ENCODE measurements at regions not wholly inside any gene's neighbourhood (a gene's known extent, or its start where the extent isn't known, plus 50 kb on each side); places are given as distances from the start of the nearest gene placed in this dataset.

- H3K36me3 ChIP-seq (ENCODE audit: insufficient read depth, low read length), result no peaks in the 10 kb centered on the region
- no peaks in the 10 kb centered on the region for H3K27me3 ChIP-seq (ENCODE audit: control insufficient read depth, insufficient read depth, low read length)
- no peaks in the 10 kb centered on the region for H3K4me1 ChIP-seq (ENCODE audit: control insufficient read depth, insufficient read depth, low read length)
- no peak overlapping the region for H3K9ac ChIP-seq (ENCODE audit: low read depth, low read length)
- H3K4me2 ChIP-seq (ENCODE audit: low read length), result no peak overlapping the region
- no peak overlapping the region for H3K4me3 ChIP-seq (ENCODE audit: low read length)
- no peaks in the 10 kb centered on the region for H3K9me3 ChIP-seq (replicated peaks; ENCODE audit: low read length)
Observed at GRCh38 chr4:155071962-155072361, 136.5 kb upstream of the NPY2R start.

GRCh38 chr4:155072417-155072816, 136.0 kb upstream of the NPY2R start:
- no peak overlapping the region for H3K4me3 ChIP-seq (ENCODE audit: low read length)
- H3K9me3 ChIP-seq (replicated peaks; ENCODE audit: low read length), result no peaks in the 10 kb centered on the region
- no peaks in the 10 kb centered on the region for H3K27me3 ChIP-seq (ENCODE audit: control insufficient read depth, insufficient read depth, low read length)
- H3K4me2 ChIP-seq (ENCODE audit: low read length), result no peak overlapping the region
- no peaks in the 10 kb centered on the region for H3K36me3 ChIP-seq (ENCODE audit: insufficient read depth, low read length)
- no peak overlapping the region for H3K9ac ChIP-seq (ENCODE audit: low read depth, low read length)
- H3K4me1 ChIP-seq (ENCODE audit: control insufficient read depth, insufficient read depth, low read length), result no peaks in the 10 kb centered on the region

- Histone ChIP-seq H3K4me2 (ENCODE audit: low read length) (no peak overlapping the region), H3K4me3 (ENCODE audit: low read length) (no peak overlapping the region), H3K4me1 (ENCODE audit: control insufficient read depth, insufficient read depth, low read length) (no peaks in the 10 kb centered on the region), H3K27me3 (ENCODE audit: control insufficient read depth, insufficient read depth, low read length) (no peaks in the 10 kb centered on the region), H3K36me3 (ENCODE audit: insufficient read depth, low read length) (no peaks in the 10 kb centered on the region), H3K9ac (ENCODE audit: low read depth, low read length) (no peak overlapping the region), H3K9me3 (replicated peaks; ENCODE audit: low read length) (no peaks in the 10 kb centered on the region)
Observed at GRCh38 chr4:155073852-155074251, 134.6 kb upstream of the NPY2R start.

- Histone ChIP-seq H3K27me3 (ENCODE audit: control insufficient read depth, insufficient read depth, low read length) (no peaks in the 10 kb centered on the region), H3K36me3 (ENCODE audit: insufficient read depth, low read length) (no peaks in the 10 kb centered on the region), H3K4me1 (ENCODE audit: control insufficient read depth, insufficient read depth, low read length) (peaks cover 12% of the 10 kb centered on the region), H3K9ac (ENCODE audit: low read depth, low read length) (no peak overlapping the region), H3K4me3 (ENCODE audit: low read length) (no peak overlapping the region), H3K4me2 (ENCODE audit: low read length) (no peak overlapping the region), H3K9me3 (replicated peaks; ENCODE audit: low read length) (no peaks in the 10 kb centered on the region)
Observed at GRCh38 chr4:155076256-155076785, 132.1 kb upstream of the NPY2R start.

- Histone ChIP-seq H3K4me1 (ENCODE audit: control insufficient read depth, insufficient read depth, low read length) (peaks cover 12% of the 10 kb centered on the region), H3K36me3 (ENCODE audit: insufficient read depth, low read length) (no peaks in the 10 kb centered on the region), H3K4me2 (ENCODE audit: low read length) (no peak overlapping the region), H3K27me3 (ENCODE audit: control insufficient read depth, insufficient read depth, low read length) (no peaks in the 10 kb centered on the region), H3K9me3 (replicated peaks; ENCODE audit: low read length) (no peaks in the 10 kb centered on the region), H3K9ac (ENCODE audit: low read depth, low read length) (no peak overlapping the region), H3K4me3 (ENCODE audit: low read length) (no peak overlapping the region)
Observed at GRCh38 chr4:155077452-155078229, 130.8 kb upstream of the NPY2R start.

- Histone ChIP-seq H3K9ac (ENCODE audit: low read depth, low read length) (no peak overlapping the region), H3K36me3 (ENCODE audit: insufficient read depth, low read length) (no peaks in the 10 kb centered on the region), H3K4me1 (ENCODE audit: control insufficient read depth, insufficient read depth, low read length) (peaks cover 12% of the 10 kb centered on the region), H3K9me3 (replicated peaks; ENCODE audit: low read length) (no peaks in the 10 kb centered on the region), H3K4me2 (ENCODE audit: low read length) (peak overlapping the region; percentile 9), H3K27me3 (ENCODE audit: control insufficient read depth, insufficient read depth, low read length) (no peaks in the 10 kb centered on the region), H3K4me3 (ENCODE audit: low read length) (no peak overlapping the region)
Observed at GRCh38 chr4:155079871-155080270, 128.6 kb upstream of the NPY2R start.

- Histone ChIP-seq H3K4me1 (ENCODE audit: control insufficient read depth, insufficient read depth, low read length) (peaks cover 22% of the 10 kb centered on the region), H3K9me3 (replicated peaks; ENCODE audit: low read length) (no peaks in the 10 kb centered on the region), H3K4me2 (ENCODE audit: low read length) (no peak overlapping the region), H3K36me3 (ENCODE audit: insufficient read depth, low read length) (no peaks in the 10 kb centered on the region), H3K4me3 (ENCODE audit: low read length) (no peak overlapping the region), H3K9ac (ENCODE audit: low read depth, low read length) (no peak overlapping the region), H3K27me3 (ENCODE audit: control insufficient read depth, insufficient read depth, low read length) (no peaks in the 10 kb centered on the region)
Observed at GRCh38 chr4:155081222-155081621, 127.2 kb upstream of the NPY2R start.

GRCh38 chr4:155085843-155086530, 122.4 kb upstream of the NPY2R start:
- H3K9ac ChIP-seq (ENCODE audit: low read depth, low read length), result no peak overlapping the region
- H3K4me2 ChIP-seq (ENCODE audit: low read length), result no peak overlapping the region
- no peak overlapping the region for H3K4me3 ChIP-seq (ENCODE audit: low read length)
- H3K9me3 ChIP-seq (replicated peaks; ENCODE audit: low read length), result no peaks in the 10 kb centered on the region
- no peaks in the 10 kb centered on the region for H3K36me3 ChIP-seq (ENCODE audit: insufficient read depth, low read length)
- peaks cover 13% of the 10 kb centered on the region for H3K4me1 ChIP-seq (ENCODE audit: control insufficient read depth, insufficient read depth, low read length)
- no peaks in the 10 kb centered on the region for H3K27me3 ChIP-seq (ENCODE audit: control insufficient read depth, insufficient read depth, low read length)

- Histone ChIP-seq H3K27me3 (ENCODE audit: control insufficient read depth, insufficient read depth, low read length) (no peaks in the 10 kb centered on the region), H3K9me3 (replicated peaks; ENCODE audit: low read length) (no peaks in the 10 kb centered on the region), H3K4me2 (ENCODE audit: low read length) (no peak overlapping the region), H3K9ac (ENCODE audit: low read depth, low read length) (no peak overlapping the region), H3K36me3 (ENCODE audit: insufficient read depth, low read length) (no peaks in the 10 kb centered on the region), H3K4me3 (ENCODE audit: low read length) (no peak overlapping the region), H3K4me1 (ENCODE audit: control insufficient read depth, insufficient read depth, low read length) (peaks cover 3% of the 10 kb centered on the region)
Observed at GRCh38 chr4:155094201-155094820, 114.1 kb upstream of the NPY2R start.

- Histone ChIP-seq H3K36me3 (ENCODE audit: insufficient read depth, low read length) (no peaks in the 10 kb centered on the region), H3K4me2 (ENCODE audit: low read length) (no peak overlapping the region), H3K27me3 (ENCODE audit: control insufficient read depth, insufficient read depth, low read length) (no peaks in the 10 kb centered on the region), H3K4me1 (ENCODE audit: control insufficient read depth, insufficient read depth, low read length) (peaks cover 3% of the 10 kb centered on the region), H3K4me3 (ENCODE audit: low read length) (no peak overlapping the region), H3K9me3 (replicated peaks; ENCODE audit: low read length) (no peaks in the 10 kb centered on the region), H3K9ac (ENCODE audit: low read depth, low read length) (no peak overlapping the region)
Observed at GRCh38 chr4:155099231-155099630, 109.2 kb upstream of the NPY2R start.

GRCh38 chr4:155106629-155107028, 101.8 kb upstream of the NPY2R start:
- no peak overlapping the region for H3K9ac ChIP-seq (ENCODE audit: low read depth, low read length)
- H3K4me3 ChIP-seq (ENCODE audit: low read length), result no peak overlapping the region
- H3K36me3 ChIP-seq (ENCODE audit: insufficient read depth, low read length), result no peaks in the 10 kb centered on the region
- H3K27me3 ChIP-seq (ENCODE audit: control insufficient read depth, insufficient read depth, low read length), result no peaks in the 10 kb centered on the region
- no peak overlapping the region for H3K4me2 ChIP-seq (ENCODE audit: low read length)
- H3K4me1 ChIP-seq (ENCODE audit: control insufficient read depth, insufficient read depth, low read length), result no peaks in the 10 kb centered on the region
- H3K9me3 ChIP-seq (replicated peaks; ENCODE audit: low read length), result no peaks in the 10 kb centered on the region
